HG02759 (cell line): ENCODE measurements at regions not wholly inside any gene's neighbourhood (a gene's known extent, or its start where the extent isn't known, plus 50 kb on each side); places are given as distances from the start of the nearest gene placed in this dataset.

Source experiments
- ATAC-seq: cut with Tn5 transposase; IDR thresholded peaks from one replicate; pipeline ENCODE4 v1.9.1; 2021; ENCODE audit warnings: mild to moderate bottlenecking, moderate library complexity; ENCODE audit not compliant: unreplicated experiment

DNA sequence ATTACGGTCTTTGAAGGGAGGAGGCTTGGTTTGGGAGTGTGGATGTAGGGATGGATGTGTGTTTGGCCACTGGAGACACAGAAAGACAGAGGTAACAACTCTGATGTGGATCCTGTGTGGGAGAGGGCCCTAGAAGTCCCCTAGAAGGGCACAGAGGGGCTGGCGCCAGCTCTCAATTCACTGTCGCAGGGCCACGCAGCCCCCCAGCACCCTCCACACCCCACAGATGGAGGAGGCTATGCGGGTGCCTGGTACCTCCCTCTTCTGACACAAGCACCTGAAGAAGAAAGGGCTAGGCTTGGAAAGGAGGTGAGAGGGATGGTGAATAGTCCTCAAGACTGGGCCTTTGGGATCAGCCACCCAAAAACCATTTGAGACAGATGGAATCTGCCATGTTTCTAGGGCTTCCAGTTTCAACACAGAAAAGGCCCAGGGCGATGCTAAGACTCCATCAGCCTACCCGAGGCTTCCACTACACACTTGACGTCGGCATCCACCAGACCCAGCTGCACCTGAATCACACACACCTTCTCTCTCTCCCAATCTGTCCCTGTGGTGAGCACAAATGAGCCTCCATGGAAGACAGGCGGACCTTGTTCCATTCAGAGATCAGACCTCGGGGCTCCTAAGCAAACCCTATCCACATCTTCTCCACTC lies 413.5 kb upstream of the HS6ST1 start:
- ATAC-seq, result no peak

DNA sequence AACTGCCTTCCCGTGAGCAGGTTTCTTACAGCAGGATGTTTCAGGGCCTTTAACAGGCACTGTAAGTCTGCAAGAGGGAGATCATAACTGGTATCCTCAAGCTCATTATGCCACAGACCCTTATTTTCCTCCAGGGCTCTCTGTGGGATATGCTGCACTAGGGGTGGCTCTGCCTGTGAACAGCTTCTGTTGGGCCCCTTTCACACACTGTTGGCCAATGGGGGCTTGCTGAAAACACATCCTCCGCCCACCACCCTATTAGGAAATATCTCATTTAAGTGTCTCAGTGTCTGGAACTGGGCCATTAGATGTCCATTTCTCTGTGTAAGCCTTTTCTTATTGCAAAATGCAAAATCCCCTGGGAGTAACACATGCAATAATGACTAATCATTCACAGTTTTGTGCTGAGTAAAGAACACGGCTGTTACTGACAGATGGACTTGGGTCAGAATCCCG lies 414.3 kb upstream of the HS6ST1 start:
- peak; percentile 56 for ATAC-seq

DNA sequence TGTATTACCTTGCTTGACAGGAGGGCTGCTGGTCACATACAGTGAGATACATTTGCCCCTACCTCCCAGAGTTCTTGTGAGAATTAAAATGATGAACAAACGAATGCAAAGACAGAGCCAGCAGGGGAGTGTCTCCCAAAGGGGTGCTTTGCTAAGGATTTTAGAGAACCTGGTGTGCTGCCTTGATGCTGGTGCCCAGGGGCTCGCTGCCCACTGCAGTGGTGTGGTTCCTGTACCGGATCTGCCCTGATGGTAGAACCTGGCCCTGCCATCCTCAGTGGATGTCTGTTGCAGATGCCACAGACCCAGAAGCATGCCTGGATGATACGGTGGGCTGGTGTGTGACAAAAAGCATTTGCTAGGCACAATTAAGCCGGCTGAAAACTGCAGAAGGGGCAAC lies 414.8 kb upstream of the HS6ST1 start:
- no peak for ATAC-seq

DNA sequence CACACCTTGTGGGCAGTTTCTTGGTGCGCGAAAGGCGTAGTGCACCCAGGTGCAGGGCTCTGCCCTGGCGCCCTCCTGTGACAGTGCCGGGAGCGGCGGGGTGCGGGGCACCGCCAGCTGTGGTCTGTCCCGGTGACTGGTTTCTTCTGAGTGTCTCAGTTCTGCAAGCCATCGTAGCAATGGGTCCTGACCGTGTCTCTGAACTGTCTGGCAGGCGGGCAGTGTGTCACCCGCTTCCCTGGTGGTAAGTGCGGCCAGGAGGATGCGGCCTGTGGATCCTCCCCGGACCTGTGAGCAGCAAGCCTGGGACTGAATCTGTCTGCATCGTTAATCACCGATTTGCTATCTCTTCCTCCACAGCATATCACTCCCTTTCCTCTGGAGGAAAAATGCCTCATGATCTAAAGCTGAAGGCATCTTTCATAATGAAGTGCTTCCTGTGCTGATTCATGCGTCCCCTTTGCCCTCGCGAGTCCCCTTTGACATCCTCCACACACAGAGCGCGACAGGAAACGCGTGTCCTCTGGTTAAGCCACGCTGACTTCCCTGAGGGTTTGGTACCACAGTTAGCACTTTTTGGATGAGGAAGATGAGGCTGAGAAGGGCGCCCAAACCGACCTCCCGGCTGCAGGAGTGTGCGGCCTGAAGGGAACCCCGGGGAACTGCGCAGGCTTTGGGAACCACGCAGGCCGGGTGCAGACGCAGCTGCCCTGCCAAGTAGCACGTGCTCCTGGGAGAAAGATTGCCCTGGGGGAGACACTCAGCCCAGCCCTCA lies 416.0 kb upstream of the HS6ST1 start:
- peak; percentile 44 for ATAC-seq

DNA sequence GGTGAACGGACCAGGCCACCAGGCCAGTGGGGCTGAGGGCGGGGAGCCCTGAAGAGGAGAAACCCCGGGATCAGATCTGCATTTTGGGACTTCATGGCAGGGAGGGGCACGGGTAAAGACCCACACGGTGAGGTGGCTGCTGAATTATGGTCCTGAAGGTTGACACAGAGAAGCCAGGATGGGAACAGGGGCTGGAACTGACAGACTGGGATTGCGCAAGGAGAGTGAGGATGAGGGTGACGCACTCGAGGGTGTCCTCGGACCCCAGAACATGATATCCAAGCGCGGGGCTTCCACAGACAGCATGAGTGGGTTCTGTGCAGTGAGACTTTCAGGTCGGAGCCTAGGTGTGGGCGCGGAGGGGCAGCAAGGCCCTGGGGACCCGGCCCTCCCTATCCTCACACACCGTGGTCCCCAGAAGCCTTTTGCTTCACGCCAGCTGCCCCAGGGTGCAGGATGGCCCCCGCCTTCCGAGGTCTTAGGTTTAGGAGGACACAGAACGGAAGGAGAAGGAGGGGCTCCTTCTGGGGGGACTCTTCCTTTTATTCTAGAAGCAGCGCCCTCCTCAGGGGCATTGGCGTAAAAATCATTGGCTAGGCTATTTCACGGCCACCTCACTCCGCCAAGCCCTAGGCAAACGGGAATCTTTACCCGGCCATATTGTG lies 416.8 kb upstream of the HS6ST1 start:
- no peak for ATAC-seq

DNA sequence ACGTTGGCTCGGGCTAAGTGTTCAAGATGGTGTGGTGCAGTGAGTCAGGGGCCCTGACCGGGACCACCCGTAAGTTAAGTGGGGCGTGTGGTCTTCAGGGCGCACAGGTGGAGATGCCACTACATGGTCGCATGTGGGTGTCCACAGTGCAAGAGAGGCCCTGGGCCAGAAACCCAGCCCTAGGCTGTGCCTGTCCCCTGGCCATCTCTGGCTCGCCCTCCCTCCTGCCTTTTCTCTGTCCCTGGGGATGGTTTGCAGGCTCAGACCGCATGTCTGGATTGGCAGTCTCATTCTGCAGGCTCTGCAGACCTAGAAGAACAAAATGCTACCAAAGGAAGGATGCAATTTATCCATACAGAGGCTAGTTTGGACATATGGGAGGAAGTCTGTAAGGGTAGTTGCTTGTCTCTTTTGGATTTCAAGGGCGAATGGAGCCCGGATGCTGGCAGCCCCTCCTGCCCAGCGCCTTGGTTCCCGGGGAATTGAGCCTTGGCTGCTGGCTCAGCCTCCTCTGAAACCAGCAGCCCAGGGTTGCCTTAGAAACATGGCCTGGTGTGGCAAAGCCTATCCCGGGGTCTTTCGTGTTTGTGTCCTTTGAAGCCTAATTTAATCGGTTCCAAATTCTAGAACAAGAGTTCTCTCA lies 417.5 kb upstream of the HS6ST1 start:
- ATAC-seq, result no peak

DNA sequence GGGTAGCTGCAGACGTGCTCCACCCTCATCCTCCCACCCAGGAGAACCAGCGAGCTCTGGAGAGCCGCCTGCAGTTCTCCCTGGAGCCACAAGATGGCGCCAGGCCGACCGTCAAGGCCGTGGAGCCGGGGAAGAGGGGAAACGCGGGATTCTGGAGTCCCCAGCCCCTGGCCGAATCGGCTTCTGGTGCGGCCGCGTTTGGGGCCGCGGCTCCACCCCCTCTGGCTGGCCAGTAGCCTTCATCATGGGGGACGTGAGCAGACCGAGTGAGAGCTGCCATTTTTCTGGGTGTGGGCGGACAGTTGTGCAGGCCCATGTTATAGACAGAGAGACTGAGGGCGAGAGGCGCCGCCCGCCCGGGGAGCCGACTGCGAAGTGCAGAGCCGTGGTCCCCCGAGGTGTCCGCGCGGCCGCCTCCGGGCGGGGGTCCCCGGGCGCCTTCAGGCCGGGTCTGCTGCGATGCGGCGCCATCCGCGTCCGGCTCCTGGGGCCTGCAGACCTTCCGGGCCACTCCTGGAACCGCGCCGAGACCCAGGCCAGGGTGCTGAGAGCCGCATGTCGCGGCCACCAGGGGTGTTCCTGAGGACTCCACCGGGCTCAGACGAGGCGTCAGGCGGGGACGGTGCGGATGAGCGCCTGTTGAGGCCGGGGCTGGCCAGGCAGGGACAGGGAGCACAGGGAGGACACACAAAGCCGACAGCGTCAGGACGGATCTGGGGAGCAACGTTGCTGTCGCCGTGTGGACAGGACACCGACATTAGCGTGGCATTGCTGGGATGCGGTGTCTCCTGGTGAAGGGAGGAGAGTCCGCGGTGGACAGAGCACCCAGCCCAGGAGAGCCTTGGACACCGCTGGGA lies 418.2 kb upstream of the HS6ST1 start:
- peak; percentile 52 for ATAC-seq

DNA sequence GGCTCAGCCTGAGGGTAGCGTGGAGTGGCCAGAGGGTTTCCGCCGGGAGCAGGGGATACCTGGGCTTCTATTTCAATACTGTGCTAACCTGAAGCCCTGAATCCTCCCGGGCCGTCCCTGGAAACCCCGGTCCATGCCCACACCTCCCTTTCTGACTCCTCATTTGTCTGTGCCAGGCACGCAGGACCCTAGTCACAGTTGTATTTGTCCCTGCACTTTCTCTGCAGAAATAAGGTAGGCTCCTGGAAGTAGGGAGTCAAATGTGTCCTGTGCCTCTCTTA lies 418.8 kb upstream of the HS6ST1 start:
- ATAC-seq, result no peak

DNA sequence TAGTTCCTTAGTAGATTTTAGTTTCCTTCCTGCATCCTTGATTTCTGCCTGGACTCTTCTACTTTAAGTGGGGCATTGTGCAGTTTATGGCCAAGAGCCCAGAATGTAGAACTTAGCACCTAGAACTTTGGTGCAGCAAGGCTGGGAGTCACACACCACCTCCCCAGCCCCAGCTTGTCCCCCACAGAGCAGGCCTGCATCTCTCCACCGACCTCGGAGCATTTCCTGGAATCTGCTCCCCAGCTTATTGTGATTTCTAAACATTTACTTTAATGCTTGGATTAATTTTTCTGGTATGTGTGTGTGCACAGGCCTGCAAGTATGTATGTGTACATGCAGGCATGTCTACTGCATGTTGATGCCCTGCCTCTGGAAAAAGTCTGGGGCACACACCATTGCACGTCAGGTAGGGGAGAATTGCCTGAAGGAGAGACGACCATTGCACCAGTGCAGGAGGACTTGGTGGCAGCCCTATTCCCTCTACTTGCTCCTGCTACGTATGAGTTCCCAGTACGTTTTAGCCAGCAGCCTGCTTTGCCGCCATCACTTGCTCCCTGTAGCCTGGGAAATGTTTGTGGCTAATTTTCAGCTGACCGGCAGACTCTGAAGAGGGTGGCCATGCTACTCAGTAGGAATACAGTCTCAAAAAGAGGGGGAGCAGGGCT lies 419.9 kb upstream of the HS6ST1 start:
- no peak for ATAC-seq

DNA sequence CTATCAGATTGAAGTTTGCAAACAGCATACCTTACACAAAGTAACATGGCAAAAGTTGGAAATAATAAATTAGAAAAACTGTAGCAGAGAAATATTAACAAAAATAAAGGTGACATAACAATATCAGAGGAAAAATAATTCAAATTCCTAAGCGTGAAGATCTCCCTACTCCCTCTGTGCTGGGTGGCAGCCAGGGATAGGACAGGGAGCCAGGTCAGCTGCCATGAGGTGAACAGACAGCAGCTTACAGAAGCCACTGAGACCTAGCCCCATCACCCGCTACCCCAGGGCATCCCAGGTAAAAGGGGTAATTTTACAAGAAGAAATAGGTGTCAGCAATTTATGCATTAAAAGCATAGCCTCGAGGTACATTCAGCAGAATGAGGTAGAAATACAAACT lies 423.8 kb upstream of the HS6ST1 start:
- no peak for ATAC-seq

DNA sequence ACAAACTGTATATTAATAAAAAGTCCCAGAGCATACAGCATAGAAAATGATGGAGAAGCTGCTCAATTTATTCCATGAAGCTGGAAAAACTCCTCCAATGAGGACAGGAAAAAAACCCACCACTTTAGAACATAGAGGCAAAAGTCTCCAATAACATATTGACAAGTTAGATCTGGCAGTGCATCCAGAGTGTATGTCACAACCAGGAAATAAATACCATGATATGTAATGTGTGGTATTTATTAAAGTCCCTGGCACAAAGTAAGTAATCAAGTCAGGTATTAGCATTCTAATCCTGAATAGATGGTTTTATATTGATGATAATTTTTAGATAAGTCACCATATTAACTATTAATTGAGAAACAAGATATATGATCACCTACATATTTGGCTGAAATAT lies 427.3 kb upstream of the HS6ST1 start:
- no peak for ATAC-seq

DNA sequence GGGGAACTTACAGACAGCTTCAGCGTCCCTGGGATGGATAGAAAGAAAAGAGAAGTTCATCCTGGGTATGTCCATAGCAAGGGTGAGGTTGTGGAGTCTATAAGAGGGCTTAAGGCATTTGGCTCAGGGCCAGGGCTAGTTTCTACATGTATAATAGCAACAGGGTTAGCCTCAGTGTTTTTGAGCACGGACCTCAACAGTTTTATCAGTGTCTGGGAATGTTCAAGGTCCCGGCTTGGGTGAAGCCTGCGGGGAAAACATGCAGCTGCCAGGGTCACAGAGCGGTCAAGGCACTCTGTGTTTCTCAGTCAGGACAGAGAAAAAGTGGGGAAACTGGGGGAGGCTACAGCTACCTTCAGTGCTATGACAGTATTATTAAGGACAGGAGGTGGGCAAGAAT lies 427.7 kb upstream of the HS6ST1 start:
- ATAC-seq, result no peak

DNA sequence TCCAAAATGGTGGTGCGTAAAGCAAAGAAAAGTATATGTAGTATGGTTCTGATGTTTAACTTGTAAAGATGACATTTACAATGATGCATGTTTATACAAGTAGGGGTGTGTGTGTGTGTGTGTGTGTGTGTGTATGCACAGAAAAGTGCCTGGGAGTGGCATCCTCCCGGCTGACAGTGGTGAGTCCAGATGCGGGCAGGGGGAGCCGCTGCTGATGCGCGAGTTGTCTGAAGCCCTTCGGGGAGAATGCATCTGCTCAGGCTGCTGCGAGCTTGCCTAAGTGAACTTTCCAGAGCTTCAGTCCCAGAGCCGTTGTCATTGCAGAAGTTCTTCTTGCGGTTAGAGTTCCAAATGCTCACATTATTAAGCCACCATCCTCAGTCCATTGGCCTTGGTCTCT lies 429.7 kb upstream of the HS6ST1 start:
- no peak for ATAC-seq

DNA sequence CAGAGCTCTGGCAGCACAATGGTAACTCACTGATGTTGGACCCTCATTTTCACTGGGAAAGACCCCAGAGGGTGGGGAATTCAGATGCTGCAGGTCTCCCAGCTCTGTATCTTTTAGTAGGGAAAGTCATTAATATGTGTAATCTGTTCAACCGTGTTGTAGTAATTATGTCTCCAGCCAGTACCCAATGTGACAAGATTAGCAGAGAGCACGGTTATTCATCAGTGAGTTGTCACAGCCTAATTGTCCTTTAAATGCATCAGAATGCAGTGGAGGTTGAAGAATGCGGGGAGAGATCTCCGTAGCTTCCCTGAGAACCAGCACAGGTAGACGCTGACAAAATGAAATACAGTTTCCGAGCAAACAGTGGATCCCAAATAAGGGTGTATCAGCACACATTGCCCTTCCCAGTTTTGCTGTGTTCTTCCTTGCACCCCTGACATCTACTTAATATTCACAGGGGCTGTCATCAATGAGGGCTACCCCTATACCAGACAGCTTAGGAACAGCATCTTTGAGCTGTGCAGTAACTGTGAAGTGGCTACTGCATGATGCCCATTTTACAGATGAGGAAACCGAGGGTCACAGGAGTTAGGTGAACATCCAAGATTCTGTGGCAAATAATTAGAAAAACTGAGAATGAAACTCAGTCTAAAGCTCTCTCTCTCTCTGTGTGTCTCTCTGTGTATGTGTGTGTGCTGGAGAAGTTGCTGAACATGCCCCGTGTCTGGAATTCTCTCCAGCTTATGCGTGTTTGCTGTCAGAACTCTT lies 430.4 kb upstream of the HS6ST1 start:
- no peak for ATAC-seq

DNA sequence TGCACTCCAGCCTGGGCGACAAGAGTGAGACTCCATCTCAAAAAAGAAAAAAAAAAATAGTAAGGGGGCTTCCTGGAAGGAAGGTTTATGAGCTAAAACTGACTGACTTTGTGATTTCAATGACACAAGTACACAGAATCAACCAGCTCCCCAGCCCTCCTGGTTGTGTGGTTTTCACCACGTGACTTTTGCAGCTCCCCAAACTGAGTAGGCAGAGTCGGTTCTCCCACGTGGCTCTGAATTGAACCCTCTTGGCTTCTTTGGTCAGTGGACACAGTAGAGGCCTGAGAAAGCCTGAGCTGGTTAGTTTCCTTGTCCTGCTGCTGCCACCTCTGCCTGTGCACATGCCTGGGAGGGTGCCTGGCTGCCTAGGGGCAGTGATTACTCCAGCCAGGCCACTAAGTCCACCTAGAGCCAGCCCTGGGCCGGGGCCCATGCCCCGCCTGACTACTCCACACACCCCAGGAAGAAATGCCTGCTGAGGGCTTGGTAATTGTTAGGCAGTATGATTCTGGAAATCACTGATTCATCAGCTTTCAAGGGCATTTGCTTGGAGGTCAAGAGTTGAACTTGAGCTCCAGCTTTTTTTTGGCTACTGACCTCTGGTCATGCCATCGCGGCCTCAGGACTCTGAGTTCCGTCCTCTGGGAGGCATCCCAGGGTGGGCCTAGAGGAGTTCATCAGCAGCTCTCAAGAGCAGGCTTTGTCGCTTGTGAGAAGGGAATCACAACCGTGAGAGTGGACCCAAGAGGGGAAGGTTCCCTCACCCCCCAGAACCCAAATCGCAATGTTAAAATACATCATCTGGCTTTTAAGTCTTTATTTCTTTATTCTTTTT lies 431.9 kb upstream of the HS6ST1 start:
- no peak for ATAC-seq

DNA sequence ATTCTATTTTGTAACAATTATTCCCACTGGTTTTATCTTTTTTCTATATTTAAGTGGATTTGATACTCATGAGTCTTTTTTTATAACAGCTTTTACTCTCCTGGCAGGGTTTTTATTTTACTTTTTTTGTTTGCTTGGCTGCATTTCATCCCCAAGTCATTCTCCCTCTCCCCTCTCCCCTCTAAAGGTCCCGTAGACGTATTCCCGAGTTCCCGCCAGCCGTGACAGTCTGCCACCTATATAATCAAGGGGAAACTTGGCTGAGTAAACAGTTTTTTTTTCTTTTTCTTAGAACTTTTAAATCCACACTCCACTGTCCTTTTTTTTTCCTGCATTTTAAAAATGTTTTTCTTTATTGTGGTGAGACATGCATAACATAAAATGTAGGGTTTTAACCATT lies 433.1 kb upstream of the HS6ST1 start:
- no peak for ATAC-seq

DNA sequence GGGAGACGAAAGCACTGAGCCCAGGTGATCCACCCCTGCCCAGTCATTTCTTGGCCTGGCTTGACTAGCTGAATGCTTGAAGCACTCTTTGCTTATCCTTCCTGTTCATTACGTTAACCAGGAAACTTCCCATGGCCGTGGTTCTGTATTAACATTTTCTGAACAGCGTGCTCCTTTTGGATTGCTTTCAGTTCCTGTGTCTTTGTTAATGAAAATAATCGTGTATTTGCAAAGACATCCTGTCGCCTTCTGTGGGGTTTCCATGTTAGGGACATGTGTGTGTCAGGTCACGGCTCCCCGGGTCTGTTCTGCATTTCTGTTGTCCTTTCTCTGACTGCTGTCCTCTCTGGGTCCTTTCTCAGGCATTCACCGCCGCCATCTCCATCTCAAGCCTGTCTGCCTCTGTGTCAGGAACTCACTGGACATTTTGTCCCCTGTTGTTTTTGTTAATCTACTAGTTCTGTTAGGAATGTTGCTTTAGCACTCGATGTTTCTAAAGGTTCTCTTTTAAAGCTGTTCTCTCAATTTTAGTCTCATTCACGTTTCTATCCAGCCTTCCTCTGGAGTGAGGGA lies 434.1 kb upstream of the HS6ST1 start:
- ATAC-seq, result no peak

DNA sequence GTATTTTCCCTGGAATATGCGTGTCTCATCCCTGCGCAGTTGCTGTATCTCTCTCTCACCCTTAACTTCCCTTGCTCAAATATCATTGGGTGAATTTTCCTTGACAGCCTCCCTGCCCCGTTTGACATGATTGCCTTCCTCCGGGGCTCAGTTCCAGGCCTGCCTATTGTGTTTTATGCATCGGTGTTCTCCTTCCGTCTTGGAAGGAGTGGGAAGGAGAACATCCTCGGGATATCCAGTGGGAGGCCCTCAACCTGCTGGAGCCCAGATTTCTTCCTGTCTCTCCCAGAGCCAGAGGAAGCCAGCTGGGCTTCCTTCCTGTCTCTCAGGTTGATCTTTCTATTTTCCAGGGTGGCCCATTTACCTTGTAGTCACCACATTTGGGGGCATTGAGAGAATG lies 434.7 kb upstream of the HS6ST1 start:
- no peak for ATAC-seq
